ENCODE measurements at regions not wholly inside any gene's neighbourhood (a gene's known extent, or its start where the extent isn't known, plus 50 kb on each side); places are given as distances from the start of the nearest gene placed in this dataset.

DNA sequence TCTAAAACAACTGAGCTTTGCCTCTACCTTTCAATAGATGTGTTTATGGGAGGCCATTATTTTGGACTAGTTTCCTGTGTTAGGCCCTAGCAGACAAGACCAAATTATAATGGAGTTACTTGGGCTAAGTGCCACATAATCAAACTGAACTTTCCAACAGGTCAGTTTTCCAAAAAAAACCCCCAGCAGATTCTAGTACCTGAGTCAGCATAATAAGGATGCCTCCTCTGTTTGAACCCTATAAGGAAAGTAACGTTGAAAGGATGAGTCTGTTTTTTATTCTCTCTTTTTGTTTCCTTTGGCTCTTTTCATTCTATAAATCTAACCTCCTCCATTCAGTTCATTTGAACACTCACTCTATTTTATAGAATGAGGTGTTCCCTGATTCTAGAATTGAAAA lies 148.1 kb upstream of the FAM3C start:
- no peaks in the 10 kb centered on the region for H3K27me3 ChIP-seq (ENCODE audit: insufficient read depth, low read length)
- DNase-seq (ENCODE audit: low read depth, low spot score) (no peak), ATAC-seq (no peak)
- H3K79me2 ChIP-seq (ENCODE audit: insufficient read depth, low read length): no peaks in the 10 kb centered on the region
- intact Hi-C loops (cut with micrococcal nuclease): loop anchor here (1.0 to 10.0 kb wide), 3 partner anchors 14 to 559 kb away; partner anchors contain the start of genes CPED1 and FAM3C
- CTCF ChIA-PET: interaction anchor here (1.5 to 2.4 kb wide), 3 partner anchors 148 to 450 kb away, joined by 6 to 9 read pairs (median 7); partner anchors contain the start of gene FAM3C
- BruUV-seq (replicated peaks): TSS peak; percentile 74
- POLR2A ChIA-PET: interaction anchor here (1.1 to 2.2 kb wide), 3 partner anchors 13 to 148 kb away, joined by 3 to 7 read pairs (median 4); partner anchors contain the start of gene FAM3C
- no peak for TF ChIP-seq POLR2AphosphoS5 (IDR thresholded peaks at IDR 0.05; ENCODE audit: low read depth, low read length)
- TF ChIP-seq SIN3A (IDR thresholded peaks at IDR 0.05; ENCODE audit: low read depth): no peak
- TF ChIP-seq, protein P1, sequence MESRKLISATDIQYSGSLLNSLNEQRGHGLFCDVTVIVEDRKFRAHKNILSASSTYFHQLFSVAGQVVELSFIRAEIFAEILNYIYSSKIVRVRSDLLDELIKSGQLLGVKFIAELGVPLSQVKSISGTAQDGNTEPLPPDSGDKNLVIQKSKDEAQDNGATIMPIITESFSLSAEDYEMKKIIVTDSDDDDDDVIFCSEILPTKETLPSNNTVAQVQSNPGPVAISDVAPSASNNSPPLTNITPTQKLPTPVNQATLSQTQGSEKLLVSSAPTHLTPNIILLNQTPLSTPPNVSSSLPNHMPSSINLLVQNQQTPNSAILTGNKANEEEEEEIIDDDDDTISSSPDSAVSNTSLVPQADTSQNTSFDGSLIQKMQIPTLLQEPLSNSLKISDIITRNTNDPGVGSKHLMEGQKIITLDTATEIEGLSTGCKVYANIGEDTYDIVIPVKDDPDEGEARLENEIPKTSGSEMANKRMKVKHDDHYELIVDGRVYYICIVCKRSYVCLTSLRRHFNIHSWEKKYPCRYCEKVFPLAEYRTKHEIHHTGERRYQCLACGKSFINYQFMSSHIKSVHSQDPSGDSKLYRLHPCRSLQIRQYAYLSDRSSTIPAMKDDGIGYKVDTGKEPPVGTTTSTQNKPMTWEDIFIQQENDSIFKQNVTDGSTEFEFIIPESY (IDR thresholded peaks at IDR 0.05; ENCODE audit: extremely low read depth, insufficient replicate concordance, low read length): no peak
- no peak for TF ChIP-seq JUND (IDR thresholded peaks at IDR 0.05)
- TF ChIP-seq YY1 (IDR thresholded peaks at IDR 0.05; ENCODE audit: extremely low read depth, insufficient replicate concordance, low read depth, low read length): peak; percentile 81
- no peak for TF ChIP-seq EZH2phosphoT487 (IDR thresholded peaks at IDR 0.05; ENCODE audit: borderline replicate concordance)
- TF ChIP-seq, protein P2, sequence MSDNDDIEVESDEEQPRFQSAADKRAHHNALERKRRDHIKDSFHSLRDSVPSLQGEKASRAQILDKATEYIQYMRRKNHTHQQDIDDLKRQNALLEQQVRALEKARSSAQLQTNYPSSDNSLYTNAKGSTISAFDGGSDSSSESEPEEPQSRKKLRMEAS (IDR thresholded peaks at IDR 0.05): no peak
- no peak for TF ChIP-seq EGR1 (IDR thresholded peaks at IDR 0.05; ENCODE audit: low read depth)
- TF ChIP-seq, protein P3, sequence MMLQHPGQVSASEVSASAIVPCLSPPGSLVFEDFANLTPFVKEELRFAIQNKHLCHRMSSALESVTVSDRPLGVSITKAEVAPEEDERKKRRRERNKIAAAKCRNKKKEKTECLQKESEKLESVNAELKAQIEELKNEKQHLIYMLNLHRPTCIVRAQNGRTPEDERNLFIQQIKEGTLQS (IDR thresholded peaks at IDR 0.05): no peak
- no peak for TF ChIP-seq CEBPB (IDR thresholded peaks at IDR 0.05; ENCODE audit: low read depth)
- no peak for TF ChIP-seq TCF7L2 (IDR thresholded peaks at IDR 0.05; ENCODE audit: borderline replicate concordance, extremely low read depth, insufficient read depth, insufficient read length)
- no peak for TF ChIP-seq ZFX (IDR thresholded peaks at IDR 0.05)
- TF ChIP-seq SP1 (IDR thresholded peaks at IDR 0.05; ENCODE audit: low read depth): no peak
- TF ChIP-seq POLR2A (IDR thresholded peaks at IDR 0.05; ENCODE audit: borderline replicate concordance, extremely low read depth, insufficient read depth, insufficient read length): no peak
- TF ChIP-seq, protein P4, sequence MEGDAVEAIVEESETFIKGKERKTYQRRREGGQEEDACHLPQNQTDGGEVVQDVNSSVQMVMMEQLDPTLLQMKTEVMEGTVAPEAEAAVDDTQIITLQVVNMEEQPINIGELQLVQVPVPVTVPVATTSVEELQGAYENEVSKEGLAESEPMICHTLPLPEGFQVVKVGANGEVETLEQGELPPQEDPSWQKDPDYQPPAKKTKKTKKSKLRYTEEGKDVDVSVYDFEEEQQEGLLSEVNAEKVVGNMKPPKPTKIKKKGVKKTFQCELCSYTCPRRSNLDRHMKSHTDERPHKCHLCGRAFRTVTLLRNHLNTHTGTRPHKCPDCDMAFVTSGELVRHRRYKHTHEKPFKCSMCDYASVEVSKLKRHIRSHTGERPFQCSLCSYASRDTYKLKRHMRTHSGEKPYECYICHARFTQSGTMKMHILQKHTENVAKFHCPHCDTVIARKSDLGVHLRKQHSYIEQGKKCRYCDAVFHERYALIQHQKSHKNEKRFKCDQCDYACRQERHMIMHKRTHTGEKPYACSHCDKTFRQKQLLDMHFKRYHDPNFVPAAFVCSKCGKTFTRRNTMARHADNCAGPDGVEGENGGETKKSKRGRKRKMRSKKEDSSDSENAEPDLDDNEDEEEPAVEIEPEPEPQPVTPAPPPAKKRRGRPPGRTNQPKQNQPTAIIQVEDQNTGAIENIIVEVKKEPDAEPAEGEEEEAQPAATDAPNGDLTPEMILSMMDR (IDR thresholded peaks at IDR 0.05 in 2 of 3, conservative IDR thresholded peaks at IDR 0.05 in 1 of 3; ENCODE audit: borderline replicate concordance in 1 of 3, insufficient read depth in 1 of 3, low read depth in 2 of 3, low read length in 2 of 3): peak in 1 of 3 experiments; percentile 25; a peak in 1 of 6 replicates
- H3K4me2 ChIP-seq (ENCODE audit: low read length): peak overlapping the region; percentile 24; the same call in 1 of the 2 replicates
- no peak overlapping the region for H3K4me3 ChIP-seq (replicated peaks in 1 of 2; ENCODE audit: low read depth in 1 of 2, low read length in 2 of 2)
- RAD21 ChIA-PET (ENCODE audit: low non-redundant PET in 1 of 2, low total read pairs in 2 of 2, uncharacterized antibody in 2 of 2, unreplicated experiment in 2 of 2): interaction anchor here in 1 of 2 experiments (1.3 kb wide), 1 partner anchor 148 kb away, joined by 3 read pairs; the partner anchor contains the start of gene FAM3C
- peaks cover 32 to 56% of the 10 kb centered on the region in 2 experiments for H3K4me1 ChIP-seq (ENCODE audit: control insufficient read depth in 1 of 2, insufficient read depth in 2 of 2, low read length in 2 of 2)
- no peaks in the 10 kb centered on the region for H4K20me1 ChIP-seq (ENCODE audit: insufficient read depth)
- H3K9ac ChIP-seq (ENCODE audit: low read length): peak overlapping the region; percentile 41
- H3K9me2 ChIP-seq (ENCODE audit: insufficient read depth): no peaks in the 10 kb centered on the region
- H3K9me3 ChIP-seq (ENCODE audit: control insufficient read depth in 1 of 2, insufficient read depth in 1 of 2, low read depth in 1 of 2, low read length in 2 of 2): no peaks in the 10 kb centered on the region
- H2AFZ ChIP-seq (ENCODE audit: low read depth, low read length, poor library complexity, severe bottlenecking): no peak overlapping the region
- H3K36me3 ChIP-seq (ENCODE audit: control insufficient read depth in 1 of 2, insufficient read depth in 2 of 2, low read length in 2 of 2): peaks cover 0 to 34% of the 10 kb centered on the region in 2 experiments; a peak in 2 of 4 replicates
- peak overlapping the region; percentile 86 for H3K27ac ChIP-seq (ENCODE audit: low read depth, low read length)
